Mesenchymal stem cell (in vitro differentiated cells and primary cell): ENCODE measurements at regions not wholly inside any gene's neighbourhood (a gene's known extent, or its start where the extent isn't known, plus 50 kb on each side); places are given as distances from the start of the nearest gene placed in this dataset.

Experiments
- DNase-seq: peaks from one replicate; pipeline ENCODE4 v3.0.0-alpha.2; 2013
- H2AFZ ChIP-seq: one replicate; pipeline ENCODE4 v1.6.1; 2013; ENCODE audit warnings: low read depth, mild to moderate bottlenecking, control low read depth, inconsistent platforms, low read length, moderate library complexity
- H2AK5ac ChIP-seq: 2 replicates; pipeline ENCODE4 v1.6.1; 2013; ENCODE audit warnings: low read length, moderate library complexity, mild to moderate bottlenecking, inconsistent platforms; ENCODE audit not compliant: severe bottlenecking
- H2BK120ac ChIP-seq: one replicate; pipeline ENCODE4 v1.6.1; 2013; ENCODE audit warnings: low read depth, mild to moderate bottlenecking, inconsistent platforms, low read length, moderate library complexity
- H2BK12ac ChIP-seq, 2 experiments: one replicate each; pipeline ENCODE4 v1.6.1; 2013; ENCODE audit warnings: inconsistent platforms in 2 of 2, low read length in 2 of 2, mild to moderate bottlenecking in 2 of 2, moderate library complexity in 2 of 2, control low read depth in 1 of 2
- H2BK15ac ChIP-seq: one replicate; pipeline ENCODE4 v1.6.1; 2013; ENCODE audit warnings: mild to moderate bottlenecking, low read depth, inconsistent platforms; ENCODE audit not compliant: poor library complexity, severe bottlenecking
- H2BK5ac ChIP-seq: 2 replicates; pipeline ENCODE4 v1.6.1; 2013; ENCODE audit warnings: low read depth, mild to moderate bottlenecking, low read length, control low read depth, inconsistent platforms; ENCODE audit not compliant: poor library complexity, severe bottlenecking
- H3K14ac ChIP-seq, 2 experiments: one replicate each; pipeline ENCODE4 v1.6.1; 2013; ENCODE audit warnings: inconsistent platforms in 2 of 2, low read length in 2 of 2, control low read depth in 1 of 2, mild to moderate bottlenecking in 1 of 2, moderate library complexity in 1 of 2
- H3K18ac ChIP-seq, 2 experiments: one replicate each; pipeline ENCODE4 v1.6.1; 2013; ENCODE audit warnings: inconsistent platforms in 2 of 2, low read length in 2 of 2, control low read depth in 1 of 2, low read depth in 1 of 2, mild to moderate bottlenecking in 1 of 2
- H3K23ac ChIP-seq, 2 experiments: one replicate each; pipeline ENCODE4 v1.6.1; 2013; ENCODE audit warnings: inconsistent platforms in 2 of 2, low read length in 2 of 2, mild to moderate bottlenecking in 2 of 2, moderate library complexity in 2 of 2, control low read depth in 1 of 2
- H3K27ac ChIP-seq: 2 replicates; pipeline ENCODE4 v1.5.1; 2013; ENCODE audit warnings: mild to moderate bottlenecking, moderate library complexity, low read length, control low read depth, inconsistent platforms; ENCODE audit not compliant: poor library complexity, severe bottlenecking
- H3K27me3 ChIP-seq, 2 experiments: 2 replicates each; pipeline versions ENCODE4 v1.6.1 to v1.7.0; 2013; ENCODE audit warnings: low read length in 2 of 2, mild to moderate bottlenecking in 2 of 2, moderate library complexity in 2 of 2, control low read depth in 1 of 2, inconsistent platforms in 1 of 2; ENCODE audit not compliant: control insufficient read depth in 1 of 2, insufficient read depth in 1 of 2
- H3K36me3 ChIP-seq, 2 experiments: 2 replicates each; pipeline versions ENCODE4 v1.6.1 to v1.7.0; 2013; ENCODE audit warnings: low read length in 2 of 2, control low read depth in 1 of 2, inconsistent platforms in 1 of 2, low read depth in 1 of 2, mild to moderate bottlenecking in 1 of 2; ENCODE audit not compliant: insufficient read depth in 2 of 2, control insufficient read depth in 1 of 2
- H3K4ac ChIP-seq, 2 experiments: one replicate each; pipeline ENCODE4 v1.6.1; 2013; ENCODE audit warnings: inconsistent platforms in 2 of 2, low read length in 2 of 2, mild to moderate bottlenecking in 2 of 2, moderate library complexity in 2 of 2, control low read depth in 1 of 2, low read depth in 1 of 2
- H3K4me1 ChIP-seq: 2 replicates; pipeline ENCODE4 v1.6.1; 2013; ENCODE audit warnings: low read depth, low read length, control low read depth; ENCODE audit not compliant: control insufficient read depth, insufficient read depth
- H3K4me2 ChIP-seq: 2 replicates; pipeline ENCODE4 v1.6.1; 2013; ENCODE audit warnings: low read length, mild to moderate bottlenecking, inconsistent platforms; ENCODE audit not compliant: poor library complexity, severe bottlenecking
- H3K4me3 ChIP-seq, 2 experiments: 2 replicates each; pipeline versions ENCODE4 v1.5.1 to v1.7.0; 2013; ENCODE audit warnings: low read length in 2 of 2, mild to moderate bottlenecking in 2 of 2, control low read depth in 1 of 2, low read depth in 1 of 2; ENCODE audit not compliant: insufficient read depth in 1 of 2
- H3K79me1 ChIP-seq: replicated peaks from 2 replicates; pipeline ENCODE4 v1.6.1; 2013; ENCODE audit warnings: mild to moderate bottlenecking, control low read depth, low read length, inconsistent platforms; ENCODE audit not compliant: poor library complexity, severe bottlenecking
- H3K9ac ChIP-seq: 2 replicates; pipeline ENCODE4 v1.7.0; 2013; ENCODE audit warnings: mild to moderate bottlenecking, low read length, moderate library complexity
- H3K9me3 ChIP-seq: 2 replicates; pipeline ENCODE4 v1.7.0; 2013; ENCODE audit warnings: mild to moderate bottlenecking, low read length; ENCODE audit not compliant: control insufficient read depth
- H4K8ac ChIP-seq: one replicate; pipeline ENCODE4 v1.6.1; 2013; ENCODE audit warnings: inconsistent platforms, mild to moderate bottlenecking, low read length, moderate library complexity
- H4K91ac ChIP-seq: one replicate; pipeline ENCODE4 v1.6.1; 2013; ENCODE audit warnings: mild to moderate bottlenecking, low read length, inconsistent platforms
- WGBS: methylation state at CpG from one replicate; pipeline ENCODE4 v1.1.7; 2013; ENCODE audit warnings: mixed read lengths; 5-methylcytosine and 5-hydroxymethylcytosine counted together

GRCh38 chr6:120473804-120474203, 860.5 kb downstream of the TBC1D32 start:
- H4K91ac ChIP-seq: no peak overlapping the region
- H3K4me3 ChIP-seq: no peak overlapping the region
- H3K27me3 ChIP-seq: no peaks in the 10 kb centered on the region
- no peak for DNase-seq
- peaks cover 14% of the 10 kb centered on the region for H3K9me3 ChIP-seq
- H3K9ac ChIP-seq: no peak overlapping the region
- H3K4me2 ChIP-seq: no peak overlapping the region
- H3K4ac ChIP-seq: no peak overlapping the region
- H3K14ac ChIP-seq: no peak overlapping the region
- 77% methylated on average over 2 of the region's 2 CpGs for WGBS
- H2AK5ac ChIP-seq: no peak overlapping the region
- no peak overlapping the region for H3K23ac ChIP-seq
- H4K8ac ChIP-seq: no peak overlapping the region
- H3K4me1 ChIP-seq: no peaks in the 10 kb centered on the region
- no peak overlapping the region for H3K18ac ChIP-seq
- H2BK15ac ChIP-seq: no peak overlapping the region
- H2BK12ac ChIP-seq: no peak overlapping the region
- no peak overlapping the region for H2BK5ac ChIP-seq
- no peak overlapping the region for H2AFZ ChIP-seq
- no peak overlapping the region for H2BK120ac ChIP-seq
- no peak overlapping the region for H3K27ac ChIP-seq
- no peaks in the 10 kb centered on the region for H3K79me1 ChIP-seq
- H3K36me3 ChIP-seq: no peaks in the 10 kb centered on the region

- Histone ChIP-seq H3K9me3 (no peaks in the 10 kb centered on the region), H3K4me2 (no peak overlapping the region), H2BK5ac (no peak overlapping the region), H3K4me3 (no peak overlapping the region), H4K8ac (no peak overlapping the region), H3K9ac (no peak overlapping the region), H3K79me1 (no peaks in the 10 kb centered on the region), H3K14ac (no peak overlapping the region), H2BK120ac (no peak overlapping the region), H3K27ac (no peak overlapping the region), H2AK5ac (no peak overlapping the region), H3K23ac (no peak overlapping the region), H2AFZ (no peak overlapping the region), H3K4me1 (no peaks in the 10 kb centered on the region), H3K4ac (no peak overlapping the region), H4K91ac (no peak overlapping the region), H2BK15ac (no peak overlapping the region), H2BK12ac (no peak overlapping the region), H3K27me3 (no peaks in the 10 kb centered on the region), H3K36me3 (no peaks in the 10 kb centered on the region), H3K18ac (no peak overlapping the region)
- no CpG with 5 or more reads among the region's 1 CpG for WGBS
- no peak for DNase-seq
Measured at GRCh38 chr6:120468486-120468885, 865.8 kb downstream of the TBC1D32 start.

GRCh38 chr6:120451508-120451907, 882.8 kb downstream of the TBC1D32 start:
- no peak overlapping the region for H4K8ac ChIP-seq
- H3K18ac ChIP-seq: no peak overlapping the region
- no peak overlapping the region for H3K9ac ChIP-seq
- no peak overlapping the region for H3K4me2 ChIP-seq
- no peak overlapping the region for H3K4ac ChIP-seq
- H3K79me1 ChIP-seq: no peaks in the 10 kb centered on the region
- H4K91ac ChIP-seq: no peak overlapping the region
- no peaks in the 10 kb centered on the region for H3K36me3 ChIP-seq
- H2BK15ac ChIP-seq: no peak overlapping the region
- H3K9me3 ChIP-seq: peaks cover 3% of the 10 kb centered on the region
- no peak overlapping the region for H2BK12ac ChIP-seq
- H2AFZ ChIP-seq: no peak overlapping the region
- no peak overlapping the region for H2BK120ac ChIP-seq
- no peaks in the 10 kb centered on the region for H3K27me3 ChIP-seq
- H2AK5ac ChIP-seq: no peak overlapping the region
- H2BK5ac ChIP-seq: no peak overlapping the region
- H3K14ac ChIP-seq: no peak overlapping the region
- no peaks in the 10 kb centered on the region for H3K4me1 ChIP-seq
- no peak overlapping the region for H3K4me3 ChIP-seq
- H3K27ac ChIP-seq: no peak overlapping the region
- DNase-seq: peak; percentile 13
- H3K23ac ChIP-seq: no peak overlapping the region

- Histone ChIP-seq H3K4me1 (no peaks in the 10 kb centered on the region), H2AK5ac (no peak overlapping the region), H3K4me2 (no peak overlapping the region), H2BK15ac (no peak overlapping the region), H4K8ac (no peak overlapping the region), H3K27ac (no peak overlapping the region), H2BK120ac (no peak overlapping the region), H4K91ac (no peak overlapping the region), H3K36me3 (no peaks in the 10 kb centered on the region), H3K9me3 (peaks cover 3% of the 10 kb centered on the region), H3K79me1 (no peaks in the 10 kb centered on the region), H2BK5ac (no peak overlapping the region), H2AFZ (no peak overlapping the region), H3K9ac (no peak overlapping the region), H3K4ac (no peak overlapping the region), H3K14ac (no peak overlapping the region), H3K23ac (no peak overlapping the region), H3K4me3 (no peak overlapping the region), H3K27me3 (no peaks in the 10 kb centered on the region), H2BK12ac (no peak overlapping the region), H3K18ac (no peak overlapping the region)
- peak; percentile 22 for DNase-seq
- WGBS: 22% methylated on average over 2 of the region's 3 CpGs
Measured at GRCh38 chr6:120447605-120448004, 886.7 kb downstream of the TBC1D32 start.
